GM18498 (cell line): ENCODE measurements at regions not wholly inside any gene's neighbourhood (a gene's known extent, or its start where the extent isn't known, plus 50 kb on each side); places are given as distances from the start of the nearest gene placed in this dataset.

ENCODE experiments used
- ATAC-seq: cut with Tn5 transposase; IDR thresholded peaks from one replicate; pipeline ENCODE4 v1.9.1; 2021; ENCODE audit warnings: mild to moderate bottlenecking, moderate library complexity; ENCODE audit not compliant: unreplicated experiment

DNA sequence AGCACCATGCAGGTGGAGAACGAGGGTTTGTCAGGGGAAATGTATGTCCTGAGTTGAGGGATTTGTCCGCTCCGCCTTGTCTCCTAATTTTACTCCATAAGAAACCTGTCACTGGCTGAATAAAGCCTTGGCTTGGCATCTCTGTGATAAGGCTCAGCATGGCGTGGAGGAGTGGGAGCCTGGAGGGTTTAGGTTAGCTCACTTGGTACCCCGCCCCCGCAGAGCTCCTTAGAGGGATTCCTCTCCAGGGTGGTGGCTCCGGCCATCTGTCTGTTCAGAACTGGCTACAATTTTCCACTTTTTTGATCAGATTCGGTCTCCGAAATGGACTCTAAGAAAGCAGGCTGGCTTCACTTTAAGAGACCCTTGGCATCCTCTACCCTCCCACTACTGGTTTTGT is 192.2 kb upstream of the SYNDIG1 start:
- no peak for ATAC-seq

DNA sequence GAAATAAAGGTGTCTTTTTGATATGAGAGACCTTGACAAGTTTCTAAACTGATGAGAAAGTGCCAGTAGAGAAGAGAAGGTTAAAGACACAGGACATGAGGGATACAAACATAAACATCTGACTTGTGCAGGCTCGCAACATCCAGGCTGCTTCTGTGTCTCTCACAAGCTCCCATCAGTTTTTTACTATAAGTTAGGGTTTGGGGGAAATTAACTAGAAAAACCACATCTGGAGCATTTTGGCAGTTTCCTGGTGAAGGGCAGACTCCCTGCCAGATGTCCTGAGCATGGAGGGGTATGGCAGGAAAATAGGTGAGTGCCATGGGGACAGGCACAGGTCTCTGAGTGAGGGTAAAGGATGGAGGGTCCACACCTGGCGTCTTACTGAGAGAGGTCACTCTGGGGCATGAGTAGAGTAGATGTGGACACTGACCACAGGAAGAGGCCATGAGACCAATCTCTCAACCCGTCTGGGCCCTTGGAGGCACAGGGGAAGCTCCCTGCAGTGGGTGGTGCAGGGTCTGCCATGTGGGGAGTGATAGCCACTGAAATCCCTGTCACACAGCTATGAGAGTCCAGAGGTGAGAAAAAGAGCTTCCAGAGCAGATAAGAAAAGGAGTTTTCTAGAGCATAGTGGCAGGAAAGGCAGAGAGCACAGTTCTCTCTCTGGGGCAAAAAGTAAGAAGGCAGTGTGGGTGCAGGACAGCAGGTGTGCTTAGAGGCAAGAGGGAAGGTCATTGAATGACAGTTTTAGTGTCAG is 193.3 kb upstream of the SYNDIG1 start:
- ATAC-seq, result no peak

DNA sequence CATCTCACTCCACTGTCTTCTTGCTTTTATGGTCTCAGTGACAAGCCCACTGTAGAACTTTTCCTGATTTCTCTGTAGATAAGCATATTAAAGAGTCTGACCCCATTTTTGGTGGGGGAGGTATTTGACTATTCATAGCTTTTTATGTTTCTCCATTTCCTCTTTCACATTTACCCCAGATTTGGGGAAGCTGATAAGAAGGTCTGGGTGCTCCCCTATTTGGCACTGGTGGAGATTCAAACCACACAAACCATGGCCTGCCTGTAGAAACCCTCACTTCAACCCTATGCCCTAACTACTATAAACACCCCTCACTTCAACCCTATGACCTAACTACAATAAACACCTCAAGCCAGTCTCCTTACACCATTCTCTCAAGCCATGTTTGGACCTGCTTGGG is 196.2 kb upstream of the SYNDIG1 start:
- no peak for ATAC-seq

DNA sequence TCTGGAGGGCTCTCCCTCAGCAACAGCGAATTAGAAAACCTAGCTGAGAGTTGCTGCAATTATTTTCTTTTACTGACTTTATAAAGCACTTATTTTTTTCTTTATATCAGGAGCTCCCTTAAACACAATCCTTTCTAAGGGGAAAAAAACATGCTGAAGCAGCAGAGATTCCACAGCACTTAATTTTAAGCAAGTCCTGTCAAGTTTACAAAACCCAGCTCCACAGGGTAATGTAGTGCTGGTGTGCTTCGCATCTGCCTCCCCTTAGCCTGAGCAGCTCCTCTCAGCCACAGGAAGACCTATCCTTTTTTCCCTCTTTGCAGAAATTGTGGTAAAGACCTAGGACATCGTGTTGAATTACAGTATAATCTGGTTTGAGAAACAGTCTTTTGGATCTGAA is 208.1 kb upstream of the SYNDIG1 start:
- ATAC-seq, result no peak

DNA sequence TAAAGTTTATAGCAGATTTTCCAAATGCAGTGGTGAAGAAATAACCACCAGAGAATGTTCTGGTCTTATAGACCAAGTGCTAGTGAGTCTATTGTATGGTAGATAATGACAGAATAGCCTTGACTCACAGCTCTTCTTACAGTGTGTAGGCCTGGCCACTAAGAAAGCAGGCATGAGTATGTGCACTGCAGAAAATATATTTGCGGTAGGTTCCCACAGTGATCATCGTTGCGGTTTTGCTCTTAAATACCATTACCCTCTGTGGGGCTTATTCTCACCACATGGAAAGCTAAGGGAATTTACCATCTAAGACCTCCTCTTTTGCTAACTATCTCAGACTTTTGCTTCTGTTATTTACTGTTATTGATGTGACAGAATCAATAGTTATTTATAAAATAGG is 212.3 kb upstream of the SYNDIG1 start:
- no peak for ATAC-seq

DNA sequence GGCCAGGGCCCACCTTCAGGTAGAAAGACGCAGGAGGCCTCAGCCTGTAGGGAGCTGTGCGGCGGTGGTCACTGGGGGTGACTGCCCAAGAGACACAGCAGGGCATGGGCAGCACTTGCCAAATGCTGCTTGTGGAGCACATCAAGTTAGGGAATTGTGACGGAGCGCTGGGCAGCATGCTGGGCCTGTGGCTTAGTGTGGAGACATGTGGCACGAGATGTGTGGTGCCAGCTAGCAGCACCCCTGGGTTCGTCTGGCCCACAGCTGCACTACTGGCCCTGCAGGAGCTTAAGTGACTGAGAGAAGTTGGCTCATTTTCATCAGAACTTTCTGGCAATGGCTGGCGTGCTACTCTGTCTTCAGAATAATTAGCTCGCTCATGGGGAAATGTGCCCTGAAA is 213.1 kb upstream of the SYNDIG1 start:
- no peak for ATAC-seq

DNA sequence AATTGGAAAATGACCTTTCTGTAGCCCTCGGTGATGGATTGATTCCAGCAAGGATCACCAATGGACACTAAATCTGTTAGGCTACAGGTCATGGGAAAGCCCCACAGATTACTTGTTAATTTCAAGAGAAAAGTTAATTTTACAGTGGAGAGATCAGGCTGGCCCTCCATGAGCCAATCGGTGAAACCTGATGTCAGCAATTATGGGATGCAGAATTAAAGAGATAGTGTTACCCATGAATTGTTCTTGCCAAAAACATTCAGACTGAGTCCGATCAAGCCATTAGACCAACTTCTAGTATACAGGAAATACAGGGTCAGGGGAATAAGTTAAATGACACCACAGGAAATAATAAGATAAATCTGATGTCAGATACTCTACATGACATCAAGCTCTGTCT is 214.9 kb upstream of the SYNDIG1 start:
- no peak for ATAC-seq

DNA sequence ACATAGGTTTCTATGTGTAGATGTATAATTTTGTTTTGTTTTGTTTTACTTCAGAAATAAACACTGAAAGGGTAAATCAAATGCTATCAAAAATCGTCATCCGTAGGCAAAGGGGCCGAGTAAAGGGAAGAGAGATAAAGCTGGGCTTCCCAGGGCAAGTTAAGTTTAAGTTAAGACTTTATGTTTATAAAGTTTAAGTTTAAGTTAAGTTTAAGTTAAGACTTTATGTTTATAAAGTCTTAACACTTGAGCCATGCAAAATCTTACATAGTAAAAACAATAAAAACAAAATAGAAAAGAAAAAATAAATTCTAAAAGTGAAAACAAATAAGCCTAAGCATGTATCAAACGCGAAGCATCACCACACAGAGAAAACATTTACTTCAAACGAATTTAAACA is 216.1 kb upstream of the SYNDIG1 start:
- ATAC-seq, result no peak

DNA sequence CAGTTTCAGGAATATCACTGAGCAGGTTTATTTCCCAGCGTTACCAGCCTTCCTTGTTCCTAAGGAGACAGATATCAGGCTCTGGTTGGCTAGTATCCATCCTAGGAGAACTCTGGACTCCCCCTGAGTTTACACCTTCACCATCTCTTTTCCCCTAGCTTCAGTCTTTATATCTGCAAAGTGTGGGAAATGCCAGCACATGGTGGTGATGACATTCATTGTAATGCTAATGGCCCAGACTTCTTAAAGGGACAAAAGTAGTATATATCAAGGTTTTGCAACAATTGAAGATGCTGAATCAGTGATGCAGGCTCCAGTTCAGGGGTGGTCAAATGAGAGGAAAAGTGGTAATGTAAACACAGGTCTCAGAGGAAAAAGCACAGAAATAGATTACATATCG is 224.3 kb upstream of the SYNDIG1 start:
- no peak for ATAC-seq

DNA sequence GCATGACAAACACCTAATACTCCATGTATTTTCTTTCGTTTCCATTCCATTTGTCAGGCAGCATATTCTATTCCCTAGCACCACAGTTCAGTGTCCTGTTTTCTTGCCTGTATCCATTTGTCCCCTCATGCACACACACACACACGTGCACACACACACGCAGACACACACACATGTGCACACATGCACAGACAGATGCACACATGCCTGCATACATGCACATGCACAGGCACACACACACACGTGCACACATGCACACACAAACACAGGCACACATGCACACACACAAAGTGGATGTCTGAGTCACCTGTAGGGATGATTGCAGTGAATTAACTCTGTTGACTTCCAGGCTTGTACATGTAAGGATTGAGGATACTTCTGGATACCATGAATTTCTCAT is 226.7 kb upstream of the SYNDIG1 start:
- ATAC-seq, result no peak

DNA sequence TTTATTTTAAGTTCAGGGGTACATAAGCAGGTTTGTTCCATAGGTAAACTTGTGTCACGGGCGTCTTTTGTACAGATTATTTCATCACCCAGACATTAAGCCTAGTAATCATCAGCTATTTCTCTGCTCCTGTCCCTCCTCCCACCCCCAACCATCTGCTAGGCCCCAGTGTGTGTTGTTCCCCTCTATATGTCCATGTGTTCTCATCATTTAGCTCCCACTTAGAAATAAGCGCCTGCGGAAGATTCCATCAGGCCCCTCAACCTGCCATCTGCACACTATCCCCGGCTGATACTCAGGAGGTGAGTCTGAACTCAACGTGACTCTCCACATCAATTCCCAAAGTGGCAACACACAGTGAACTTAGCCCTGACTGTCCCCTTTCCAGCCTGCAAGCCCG is 228.0 kb upstream of the SYNDIG1 start:
- ATAC-seq, result no peak

DNA sequence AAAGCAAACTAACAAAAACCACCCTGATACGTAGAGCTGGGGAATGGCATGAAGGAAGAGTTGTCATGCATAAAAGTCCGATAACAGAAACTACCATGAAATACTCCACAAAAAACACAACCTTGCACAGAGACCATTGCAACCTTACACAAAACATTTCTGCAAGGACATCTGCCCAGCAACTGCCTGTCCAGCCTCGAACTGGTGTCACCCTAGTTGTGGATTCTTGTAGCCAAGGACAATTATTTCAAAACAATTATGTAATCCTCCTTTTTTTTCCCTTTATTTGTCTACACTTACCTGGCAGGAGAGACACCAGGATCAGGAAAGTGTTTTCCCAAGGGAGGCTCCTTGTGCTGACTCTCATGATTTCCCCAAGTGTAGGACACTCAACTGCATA is 232.5 kb upstream of the SYNDIG1 start:
- no peak for ATAC-seq

DNA sequence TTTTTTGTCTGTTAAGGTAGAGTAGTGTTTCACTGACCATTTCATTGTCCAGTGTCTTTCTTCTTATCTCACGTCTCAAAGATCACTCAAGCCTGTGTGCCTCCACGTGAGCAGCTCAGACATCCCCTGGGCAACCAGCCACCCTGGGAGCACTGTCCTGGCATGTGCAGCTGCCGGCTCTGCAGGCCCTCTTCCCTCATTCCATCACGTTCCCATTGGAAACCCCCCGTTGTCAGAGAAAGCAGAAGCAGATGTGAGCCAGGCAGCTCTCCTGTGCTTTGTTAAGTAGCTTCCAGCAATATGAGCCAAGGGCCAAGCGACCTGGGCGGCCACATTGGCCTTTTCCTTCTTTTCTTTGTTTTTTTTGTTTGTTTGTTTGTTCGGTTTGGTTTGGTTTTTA is 233.2 kb upstream of the SYNDIG1 start:
- no peak for ATAC-seq

DNA sequence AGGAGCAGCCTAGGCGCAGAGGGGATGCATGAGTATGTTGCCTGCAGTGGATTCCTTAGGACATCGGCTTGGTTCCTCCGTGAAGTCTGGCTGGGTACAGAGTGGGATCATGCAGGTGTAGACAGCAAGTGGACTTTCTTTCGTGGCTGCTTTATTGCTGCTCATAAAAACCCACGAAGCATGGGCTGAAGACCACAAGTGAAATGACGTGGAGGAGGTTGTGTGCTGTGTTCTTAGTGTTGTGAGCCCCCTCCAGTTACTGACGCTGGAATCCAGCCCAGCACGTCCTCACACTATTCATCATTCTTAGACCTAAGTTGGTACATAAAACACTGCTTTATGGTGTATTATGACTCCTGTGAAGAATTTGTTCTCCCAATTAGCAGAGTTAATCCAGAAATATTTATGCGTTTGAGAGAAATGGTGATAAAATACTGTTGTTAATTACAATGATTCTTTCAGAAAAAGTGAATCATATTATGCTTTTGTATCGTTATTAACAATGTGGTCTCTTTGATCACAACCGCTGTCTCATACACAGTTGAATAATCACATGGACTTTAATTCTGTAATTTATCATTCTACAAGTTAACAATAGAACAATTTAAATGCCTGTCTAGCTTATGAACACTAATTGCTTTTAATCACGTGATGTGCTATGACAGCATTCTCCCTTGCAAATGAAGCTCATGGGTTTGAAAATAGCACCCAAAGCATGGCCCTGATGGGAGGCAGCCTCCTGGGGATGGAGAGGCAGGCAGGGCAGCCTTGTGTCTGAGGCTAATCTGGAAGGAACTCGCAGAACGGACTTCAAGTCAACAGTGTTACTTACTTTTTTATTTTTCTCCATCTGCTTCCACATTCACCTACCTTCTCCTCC is 233.9 kb upstream of the SYNDIG1 start:
- ATAC-seq, result no peak

DNA sequence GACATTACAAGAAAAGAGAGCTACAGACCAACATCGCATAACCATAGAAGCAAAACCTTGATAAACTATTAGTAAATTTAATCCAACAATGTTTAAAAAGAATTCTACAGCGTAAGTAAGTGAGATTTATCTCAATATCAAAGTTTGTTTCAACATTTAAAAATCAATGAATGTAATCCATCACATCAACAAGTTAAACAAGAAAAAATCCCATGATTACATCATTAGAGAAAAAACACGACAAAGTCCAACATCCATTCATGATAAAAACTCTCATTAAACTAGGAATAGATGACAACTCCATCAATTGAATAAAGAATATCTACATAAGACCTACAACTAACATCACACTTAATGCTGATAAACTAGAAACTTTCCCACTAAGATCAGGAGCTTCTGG is 239.0 kb upstream of the GGTLC1 start:
- no peak for ATAC-seq

DNA sequence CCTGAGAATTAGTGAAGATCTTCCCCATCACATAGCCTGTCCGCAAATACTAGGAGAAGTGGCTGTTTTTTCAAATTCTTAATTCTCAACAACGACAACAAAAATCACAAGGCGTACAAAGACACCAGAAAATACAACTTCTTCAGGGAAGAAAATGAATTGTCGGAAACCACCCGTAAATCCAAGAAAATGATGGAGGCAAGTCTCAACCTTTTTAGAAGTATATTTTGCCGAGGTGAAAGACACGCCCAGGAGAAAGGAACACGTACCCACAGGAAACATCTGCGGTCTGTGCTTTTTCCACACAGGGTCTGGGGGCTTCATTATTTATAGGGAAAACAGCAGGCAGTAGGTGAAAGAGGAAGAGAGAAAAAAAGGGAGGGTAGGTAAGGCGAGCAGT is 223.9 kb upstream of the GGTLC1 start:
- no peak for ATAC-seq

DNA sequence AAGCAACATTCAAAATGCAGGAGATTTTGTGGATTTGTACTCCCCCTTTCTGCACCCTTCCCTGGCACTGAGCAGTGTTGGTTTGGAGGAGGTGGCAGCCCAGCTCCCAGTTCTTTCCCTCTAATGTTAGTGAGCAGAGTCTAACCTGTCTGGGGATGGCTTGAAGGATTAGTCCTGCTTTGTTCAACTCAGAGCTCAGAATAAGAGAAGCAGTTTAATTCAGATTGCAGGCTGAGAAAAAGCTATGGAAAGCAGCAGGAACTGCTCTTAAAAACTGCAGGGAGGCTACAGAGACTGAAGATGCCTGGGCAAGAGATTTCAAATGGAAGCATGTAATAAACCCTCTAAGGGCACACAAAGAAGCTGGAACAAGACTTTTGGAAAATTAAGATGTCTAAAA is 223.4 kb upstream of the GGTLC1 start:
- ATAC-seq, result no peak

DNA sequence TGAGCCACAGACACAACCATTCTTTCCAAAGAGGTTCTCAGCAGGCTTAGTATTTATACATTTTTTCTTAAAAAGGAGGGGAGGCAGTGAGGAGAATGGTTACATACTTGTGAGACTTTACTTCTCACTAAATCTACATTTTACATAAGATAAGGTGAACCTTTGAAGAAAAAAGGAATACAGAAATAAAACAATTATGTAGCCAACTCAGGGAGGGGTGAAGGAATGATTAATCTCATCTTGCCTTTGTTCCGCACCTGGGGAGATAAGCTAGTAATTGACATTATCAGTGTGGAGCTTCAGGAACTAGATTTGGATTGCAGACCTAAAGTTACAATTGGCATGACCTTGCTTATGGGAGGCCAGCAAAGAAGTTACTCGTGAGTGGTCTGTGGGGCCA is 221.8 kb upstream of the GGTLC1 start:
- no peak for ATAC-seq

DNA sequence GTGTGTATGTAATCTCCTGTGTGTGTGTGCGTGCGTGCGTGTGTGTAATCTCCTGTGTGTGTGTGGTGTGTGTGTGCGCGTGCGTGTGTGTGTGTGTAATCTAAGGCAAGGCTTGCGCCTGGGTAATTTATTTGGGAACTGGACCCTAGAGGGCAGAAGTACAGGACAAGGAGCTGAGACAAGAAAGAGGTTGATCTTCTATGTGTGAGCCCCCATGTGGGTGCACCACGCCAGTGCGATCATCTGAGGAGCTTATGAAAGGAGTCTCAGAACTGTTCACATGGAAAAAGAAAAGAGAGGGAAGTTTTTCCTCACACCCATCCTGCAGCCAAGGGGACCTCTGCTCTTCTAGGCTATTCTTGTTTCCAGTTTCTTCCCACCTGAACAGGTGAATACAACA is 220.1 kb upstream of the GGTLC1 start:
- ATAC-seq, result no peak

DNA sequence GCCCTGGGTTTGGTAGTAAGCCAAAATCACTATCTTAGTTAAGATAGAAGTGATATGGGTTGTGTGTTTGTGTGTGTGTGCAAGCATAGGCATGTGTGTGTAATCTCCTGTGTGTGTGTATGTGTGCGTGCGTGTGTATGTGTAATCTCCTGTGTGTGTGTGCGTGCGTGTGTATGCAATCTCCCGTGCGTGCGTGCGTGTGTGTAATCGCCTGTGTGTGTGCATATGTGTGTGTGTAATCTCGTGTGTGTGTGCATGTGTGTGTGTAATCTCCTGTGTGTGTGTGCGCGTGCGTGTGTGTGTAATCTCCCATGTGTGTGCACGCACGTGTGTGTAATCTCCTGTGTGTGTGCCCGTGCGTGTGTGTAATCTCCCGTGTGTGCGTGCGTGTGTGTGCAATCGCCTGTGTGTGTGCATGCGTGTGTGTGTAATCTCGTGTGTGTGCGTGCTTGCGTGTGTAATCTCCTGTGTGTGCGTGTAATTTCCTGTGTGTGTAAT is 219.3 kb upstream of the GGTLC1 start:
- ATAC-seq, result no peak

DNA sequence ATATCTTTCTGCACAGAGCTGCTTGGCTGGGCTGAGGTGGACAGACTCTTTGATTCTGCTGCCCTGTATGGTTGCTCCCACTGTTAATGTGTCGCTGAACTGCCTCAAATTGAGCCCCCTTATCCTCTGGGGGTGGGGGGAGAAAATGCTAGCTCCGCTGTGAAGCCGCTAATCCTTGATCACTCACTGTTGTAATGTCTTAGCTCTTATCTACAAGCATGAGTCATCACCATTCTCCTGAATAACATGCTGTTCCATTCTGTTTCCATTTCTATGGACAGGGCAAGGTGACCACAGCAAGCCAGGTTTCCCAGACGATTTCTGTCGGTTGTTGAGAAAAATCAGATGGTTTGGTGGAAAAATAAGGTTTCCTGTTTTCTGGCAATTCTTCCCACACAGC is 218.4 kb upstream of the GGTLC1 start:
- no peak for ATAC-seq

DNA sequence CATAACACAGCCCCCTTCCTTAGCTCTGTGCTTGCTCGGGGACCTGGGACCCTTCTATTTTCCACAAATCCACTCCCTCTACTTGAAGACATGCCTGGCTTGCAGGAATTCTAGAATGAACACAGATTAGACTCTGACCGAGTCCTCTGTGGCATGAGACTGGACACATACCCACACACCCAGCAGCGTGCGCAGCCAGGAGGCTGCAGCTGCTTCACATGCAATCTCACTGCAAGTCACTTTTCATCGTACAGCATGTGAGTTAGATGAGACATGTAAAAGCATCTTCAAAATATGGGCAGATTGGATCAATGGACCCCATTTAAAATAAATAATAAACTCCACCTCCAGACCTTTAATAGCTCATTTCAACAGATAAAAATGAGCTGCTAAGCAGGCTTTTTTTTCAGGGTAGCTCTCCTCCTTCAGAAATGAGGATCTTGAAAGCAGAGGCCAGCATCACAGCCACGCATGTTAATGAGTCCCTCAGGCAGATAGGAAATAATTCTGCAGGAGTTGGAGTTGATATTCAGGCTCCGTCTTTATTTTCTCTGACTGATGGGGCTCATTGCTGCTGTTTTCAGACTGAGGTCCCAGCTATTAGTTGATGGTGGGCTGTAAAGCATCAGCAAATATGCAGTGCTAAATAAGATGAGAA is 215.1 kb upstream of the GGTLC1 start:
- no peak for ATAC-seq
